HG02884 (cell line): ENCODE measurements at regions not wholly inside any gene's neighbourhood (a gene's known extent, or its start where the extent isn't known, plus 50 kb on each side); places are given as distances from the start of the nearest gene placed in this dataset.
A peak's percentile ranks its signal among the peaks of the same experiment; 100 is the strongest.

Source experiments
- ATAC-seq: cut with Tn5 transposase; IDR thresholded peaks from one replicate; pipeline ENCODE4 v1.9.1; 2021; ENCODE audit warnings: mild to moderate bottlenecking, moderate library complexity; ENCODE audit not compliant: unreplicated experiment

DNA sequence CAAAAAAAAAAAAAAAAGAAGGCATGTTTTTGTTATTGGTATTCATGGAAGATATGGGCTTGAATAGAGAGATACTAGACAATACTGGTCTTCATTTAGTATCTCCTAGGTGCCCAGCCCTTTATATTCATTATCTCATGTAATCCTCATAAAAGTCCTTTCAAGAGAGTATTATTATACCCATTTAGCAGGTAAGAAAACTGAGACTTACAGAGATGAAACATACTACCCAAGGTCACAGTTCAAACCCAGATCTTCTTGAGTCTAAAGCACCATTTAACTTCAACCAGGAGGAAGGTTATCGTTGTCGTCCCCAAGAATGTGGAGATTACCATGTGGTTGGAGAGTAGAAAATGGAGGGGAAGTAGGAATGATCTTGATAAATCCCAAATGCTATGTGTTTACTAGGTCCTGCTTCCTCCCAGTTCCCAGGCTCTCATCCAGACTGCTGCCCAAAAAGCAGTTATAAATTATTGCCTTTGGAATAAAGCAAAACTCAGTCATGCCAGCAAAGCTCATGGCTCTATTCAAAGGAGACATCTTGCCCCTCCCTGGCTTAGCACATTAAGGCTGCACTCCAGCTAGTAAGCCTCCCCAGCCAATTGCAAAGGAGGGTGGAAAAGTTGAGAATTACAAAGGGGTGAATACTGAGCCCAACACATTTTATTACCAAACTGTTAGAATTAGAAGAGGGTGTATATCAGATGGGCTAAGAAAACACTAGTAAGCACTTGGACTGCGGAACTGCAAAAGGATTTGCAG is 163.9 kb downstream of the PIK3R1 start:
- no peak for ATAC-seq

GRCh38 chr5:68380078-68380477 is 164.5 kb downstream of the PIK3R1 start:
- no peak for ATAC-seq

DNA sequence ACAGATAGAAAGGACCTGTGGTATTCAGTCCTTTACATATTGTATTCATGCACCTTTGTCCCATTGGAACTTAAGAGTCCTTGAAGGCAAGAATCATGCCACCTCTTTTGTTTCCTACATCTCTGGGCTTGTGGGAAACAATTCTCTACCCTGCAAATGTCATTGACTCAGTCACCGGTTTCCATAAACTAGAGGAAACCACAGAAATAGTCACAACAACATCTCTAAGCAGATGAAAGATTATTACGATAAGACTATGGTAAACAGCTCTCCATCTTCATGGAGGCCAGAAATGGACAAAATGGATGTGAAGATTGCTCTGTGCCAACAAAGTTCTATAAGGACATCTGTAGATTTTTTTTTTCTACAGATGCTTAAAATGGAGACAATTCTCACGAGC is 165.5 kb downstream of the PIK3R1 start:
- no peak for ATAC-seq

DNA sequence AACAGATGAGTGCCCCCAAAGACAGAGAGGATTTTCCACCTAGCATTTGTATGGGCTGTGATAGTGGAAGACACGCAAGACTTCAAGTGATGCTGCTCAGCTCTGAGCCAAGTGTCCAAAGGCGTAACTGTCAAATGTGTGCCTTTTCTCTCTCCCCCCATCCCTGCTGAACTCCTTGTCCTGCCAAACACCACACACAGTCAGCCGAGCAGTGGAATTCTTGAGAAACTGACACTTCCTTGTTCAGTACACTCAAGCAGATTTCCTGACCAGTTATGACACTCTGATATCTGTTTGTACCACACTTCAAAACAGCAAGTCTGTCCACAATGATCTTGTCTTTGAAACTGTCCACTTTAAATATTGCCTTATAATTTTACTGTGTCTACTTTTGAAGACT is 166.4 kb downstream of the PIK3R1 start:
- ATAC-seq = no peak

GRCh38 chr5:68382640-68383039 is 167.1 kb downstream of the PIK3R1 start:
- ATAC-seq = no peak

- no peak for ATAC-seq
Observed at GRCh38 chr5:68383888-68384310, 168.3 kb downstream of the PIK3R1 start.

GRCh38 chr5:68384936-68385594 is 169.5 kb downstream of the PIK3R1 start:
- ATAC-seq = no peak

DNA sequence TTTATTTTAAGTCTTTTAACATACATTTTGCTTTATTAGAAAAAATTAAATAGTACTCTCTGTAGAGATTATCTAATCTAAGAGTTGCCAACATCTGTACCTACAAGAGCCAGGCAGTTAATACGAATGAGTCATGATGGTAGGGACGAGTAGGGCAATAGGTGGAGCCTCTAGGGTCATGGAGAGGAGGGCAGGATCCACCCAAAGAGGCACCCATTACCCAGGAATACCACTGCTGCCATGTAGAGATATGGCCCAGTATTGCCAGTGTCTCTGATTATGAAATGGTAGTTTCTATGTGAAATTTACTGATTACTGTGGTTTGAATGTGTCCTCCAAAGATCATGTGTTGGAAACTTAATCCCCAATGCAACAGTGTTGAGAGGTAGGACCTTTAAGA is 170.4 kb downstream of the PIK3R1 start:
- no peak for ATAC-seq

- no peak for ATAC-seq
Observed at GRCh38 chr5:68387074-68387796, 171.7 kb downstream of the PIK3R1 start.

- ATAC-seq = no peak
Observed at GRCh38 chr5:68389618-68390017, 174.1 kb downstream of the PIK3R1 start.

DNA sequence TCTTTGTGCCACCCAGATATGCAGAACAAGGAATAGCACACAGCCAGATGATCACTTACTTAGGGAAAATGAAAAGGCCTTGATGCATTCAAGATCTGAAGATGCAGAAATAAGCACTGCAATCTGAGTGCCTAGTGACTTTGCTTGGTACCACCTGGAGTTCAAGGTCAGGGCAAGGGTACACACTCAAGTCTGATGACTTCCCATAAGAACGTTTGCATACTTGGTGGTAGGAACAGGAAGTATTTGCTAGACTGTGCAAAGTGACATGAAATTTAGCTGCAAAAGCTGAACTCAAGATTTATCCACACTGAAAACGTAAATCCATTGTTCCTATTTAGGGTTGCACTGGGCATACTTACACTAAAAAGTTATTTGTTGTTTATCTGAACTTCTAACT is 177.1 kb downstream of the PIK3R1 start:
- ATAC-seq = no peak

DNA sequence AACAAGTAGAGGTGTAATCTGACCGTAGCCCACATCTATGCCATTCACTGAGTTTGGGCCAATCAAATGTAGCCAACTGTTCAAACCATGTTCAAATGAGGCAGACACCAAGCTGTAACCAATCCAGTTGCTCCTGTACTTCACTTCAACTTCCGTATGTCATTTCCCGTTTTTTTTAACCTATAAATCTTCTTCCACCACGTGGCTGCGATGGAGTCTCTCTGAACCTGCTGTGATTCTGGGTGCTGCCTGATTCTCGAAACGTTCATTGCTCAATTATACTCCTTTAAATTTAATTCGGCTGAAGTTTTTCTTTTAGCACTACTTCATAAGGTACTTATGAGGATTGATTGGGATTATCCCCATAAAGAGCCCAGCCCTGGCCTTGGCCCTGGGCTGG is 179.7 kb downstream of the PIK3R1 start:
- no peak for ATAC-seq

DNA sequence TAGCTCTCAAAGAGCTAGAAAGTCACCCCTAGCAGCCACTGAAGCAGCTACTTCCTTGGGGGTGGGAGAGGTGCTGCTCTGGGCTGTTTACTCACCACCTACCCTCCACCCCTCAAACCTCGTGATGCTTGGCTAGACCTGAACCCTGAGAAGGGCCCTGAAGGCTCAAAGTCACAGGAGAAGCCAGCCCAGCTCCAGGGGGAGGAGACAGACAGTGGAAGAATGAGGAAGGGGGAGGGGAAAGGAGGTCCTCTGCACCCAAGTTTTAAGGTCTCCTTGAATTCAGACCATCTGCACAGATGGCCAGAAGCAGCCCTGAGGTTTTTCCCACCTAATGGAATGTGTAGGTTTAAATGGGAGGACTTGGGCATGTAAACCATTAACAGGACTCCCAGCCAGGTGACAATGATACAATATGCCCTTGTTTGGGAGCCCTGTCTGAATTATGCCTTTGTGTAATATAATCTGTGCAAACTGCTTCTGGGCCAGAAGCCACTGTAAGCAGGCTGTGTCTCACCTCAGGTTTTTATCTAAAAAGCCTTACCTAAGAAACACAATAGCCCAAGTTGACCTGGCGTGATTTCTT is 180.5 kb downstream of the PIK3R1 start:
- ATAC-seq = no peak

GRCh38 chr5:68396722-68397121 is 181.2 kb downstream of the PIK3R1 start:
- no peak for ATAC-seq

DNA sequence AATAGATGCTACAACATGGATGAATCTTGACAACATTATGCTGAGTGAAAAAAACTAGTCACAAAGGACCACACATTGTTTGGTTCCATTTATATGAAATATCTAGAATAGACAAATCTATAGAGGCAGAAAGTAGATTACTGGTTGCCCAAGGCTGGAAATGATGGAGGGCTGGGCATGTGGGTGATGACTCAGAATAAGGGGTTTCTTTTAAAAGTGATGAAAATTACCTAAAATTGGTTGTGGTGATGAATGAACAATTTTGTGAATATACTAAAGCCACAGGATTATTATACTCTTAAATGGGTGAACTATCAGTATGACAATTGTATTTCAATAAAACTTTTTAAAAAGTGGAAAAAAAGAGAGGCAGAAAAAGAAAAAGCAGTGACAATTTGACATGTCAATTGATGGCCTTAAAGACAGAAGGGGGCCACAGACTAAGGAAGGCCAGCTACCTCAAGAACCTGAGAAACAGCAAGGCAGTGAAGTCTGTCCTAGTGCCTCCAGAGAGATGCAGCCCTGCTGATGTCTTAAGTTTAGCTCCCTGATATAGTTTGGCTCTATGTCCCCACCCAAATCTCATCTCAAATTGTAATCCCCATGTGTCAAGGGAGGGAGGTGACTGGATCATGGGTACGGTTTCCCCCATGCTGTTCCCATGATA is 182.7 kb downstream of the PIK3R1 start:
- no peak for ATAC-seq

- no peak for ATAC-seq
Observed at GRCh38 chr5:68403301-68403700, 187.7 kb downstream of the PIK3R1 start.

DNA sequence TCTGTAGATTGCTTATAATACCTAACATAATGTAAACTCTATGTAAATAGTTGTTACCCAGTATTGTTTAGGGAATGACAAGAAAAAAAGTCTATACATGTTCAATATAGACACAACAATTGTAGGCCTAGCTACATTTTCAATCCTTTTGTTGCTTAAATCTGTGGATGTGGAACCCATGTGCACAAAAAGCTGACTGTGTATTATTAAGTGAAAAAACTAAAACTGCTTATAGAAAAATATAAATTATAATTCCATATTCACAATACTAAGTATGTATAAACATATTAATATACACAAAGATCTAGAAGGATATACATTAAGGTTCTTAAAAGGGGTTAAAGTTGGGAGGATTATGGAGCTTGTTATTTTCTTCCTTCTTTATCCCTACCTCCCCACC is 188.7 kb downstream of the PIK3R1 start:
- ATAC-seq = no peak

GRCh38 chr5:68405026-68405684 is 189.6 kb downstream of the PIK3R1 start:
- ATAC-seq = no peak

DNA sequence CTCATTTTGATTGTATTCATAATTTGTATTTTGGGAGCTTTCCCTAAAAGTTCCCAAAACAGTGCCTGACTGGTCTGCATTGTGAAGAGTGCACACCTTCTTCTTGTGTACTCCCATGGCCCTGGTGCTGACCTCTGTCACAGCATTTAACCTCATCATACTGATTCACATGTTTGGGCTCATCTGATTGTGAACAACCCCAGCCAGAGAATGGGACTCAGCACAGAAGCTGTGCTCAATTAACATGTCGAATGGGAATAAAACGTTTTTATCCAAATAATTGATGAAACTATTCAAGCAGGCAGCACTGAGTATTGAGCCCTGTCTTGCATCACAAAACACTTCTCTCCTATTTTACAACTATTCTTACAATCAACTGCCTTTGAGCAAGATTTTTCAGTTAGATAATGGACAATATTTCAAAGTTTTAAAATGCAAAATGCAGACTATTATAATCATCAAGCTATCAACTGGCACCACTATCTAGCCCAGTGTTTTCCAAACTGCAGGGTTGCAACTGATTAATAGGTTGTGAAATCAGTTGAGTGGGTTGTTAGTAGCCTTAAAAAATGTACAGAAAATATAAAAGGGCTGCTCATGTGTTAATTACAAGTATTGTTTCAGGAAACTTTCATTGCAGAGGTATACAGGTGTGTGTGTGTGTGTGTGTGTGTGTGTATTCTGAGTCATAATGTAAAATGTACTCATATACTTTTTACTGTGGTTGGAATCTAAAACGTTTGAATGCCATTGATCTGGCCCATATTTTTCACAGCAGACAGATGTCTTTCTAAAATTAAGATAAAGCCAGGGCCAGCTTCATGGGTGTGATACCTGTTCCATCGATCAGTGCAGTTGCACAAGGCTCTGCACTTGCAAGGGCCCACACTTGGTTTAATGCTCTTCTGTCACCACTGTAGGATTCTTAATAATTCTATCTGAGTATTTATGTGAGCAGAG is 190.5 kb downstream of the PIK3R1 start:
- ATAC-seq = peak; percentile 39
